Neuronal stem cell (in vitro differentiated cells): ENCODE measurements at regions not wholly inside any gene's neighbourhood (a gene's known extent, or its start where the extent isn't known, plus 50 kb on each side); places are given as distances from the start of the nearest gene placed in this dataset.
"Not testable (repeated sequence)": the region's sequence is repeated elsewhere in the genome, so short reads cannot be mapped to it uniquely, and the experiment has no call there.

Source experiments
- DNase-seq: peaks from one replicate; pipeline ENCODE4 v3.0.0-alpha.2; 2013; ENCODE audit warnings: low spot score
- H2AFZ ChIP-seq: one replicate; pipeline ENCODE4 v1.6.1; 2013; ENCODE audit warnings: mild to moderate bottlenecking, low read length, inconsistent platforms
- H2AK5ac ChIP-seq: 2 replicates; pipeline ENCODE4 v1.6.1; 2013; ENCODE audit warnings: low read depth, mild to moderate bottlenecking, inconsistent platforms, low read length, moderate library complexity, mixed read lengths
- H2BK120ac ChIP-seq: 2 replicates; pipeline ENCODE4 v1.6.1; 2013; ENCODE audit warnings: low read depth, mild to moderate bottlenecking, inconsistent platforms, low read length, moderate library complexity, mixed read lengths
- H2BK12ac ChIP-seq: one replicate; pipeline ENCODE4 v1.6.1; 2013; ENCODE audit warnings: low read length, inconsistent platforms
- H2BK15ac ChIP-seq: 2 replicates; pipeline ENCODE4 v1.6.1; 2013; ENCODE audit warnings: mild to moderate bottlenecking, low read length, inconsistent platforms, mixed read lengths
- H2BK5ac ChIP-seq: one replicate; pipeline ENCODE4 v1.6.1; 2013; ENCODE audit warnings: inconsistent platforms, mild to moderate bottlenecking, low read length, moderate library complexity
- H3K14ac ChIP-seq: one replicate; pipeline ENCODE4 v1.6.1; 2013; ENCODE audit warnings: low read length, inconsistent platforms
- H3K18ac ChIP-seq: 2 replicates; pipeline ENCODE4 v1.6.1; 2013; ENCODE audit warnings: low read length, inconsistent platforms
- H3K23ac ChIP-seq: 2 replicates; pipeline ENCODE4 v1.6.1; 2013; ENCODE audit warnings: low read depth, mild to moderate bottlenecking, mixed read lengths, low read length, inconsistent platforms; ENCODE audit not compliant: poor library complexity
- H3K27ac ChIP-seq: replicated peaks from 3 replicates; pipeline ENCODE4 v1.5.1; 2013; ENCODE audit warnings: low read length, inconsistent platforms
- H3K27me3 ChIP-seq, 3 experiments: 2 replicates each; pipeline ENCODE4 v1.6.1; 2013; ENCODE audit warnings: low read length in 3 of 3, mild to moderate bottlenecking in 2 of 3, inconsistent platforms in 1 of 3, low read depth in 1 of 3, mixed read lengths in 1 of 3, moderate library complexity in 1 of 3; ENCODE audit not compliant: control insufficient read depth in 3 of 3, insufficient read depth in 3 of 3
- H3K36me3 ChIP-seq, 2 donors: replicated peaks in 1 of 2; 2 replicates each; pipeline ENCODE4 v1.6.1; 2013; ENCODE audit warnings: low read length in 2 of 2; ENCODE audit not compliant: control insufficient read depth in 2 of 2, insufficient read depth in 2 of 2
- H3K4ac ChIP-seq: 2 replicates; pipeline ENCODE4 v1.6.1; 2013; ENCODE audit warnings: inconsistent platforms, mild to moderate bottlenecking, low read length, moderate library complexity
- H3K4me1 ChIP-seq, 2 donors: 1 replicate in 1 of 2; 2 replicates in 1 of 2; pipeline ENCODE4 v1.6.1; 2013; ENCODE audit warnings: low read length in 2 of 2, low read depth in 1 of 2; ENCODE audit not compliant: control insufficient read depth in 2 of 2, insufficient read depth in 1 of 2
- H3K4me2 ChIP-seq: one replicate; pipeline ENCODE4 v1.6.1; 2013; ENCODE audit warnings: mild to moderate bottlenecking, low read length, inconsistent platforms; ENCODE audit not compliant: insufficient read depth, poor library complexity, severe bottlenecking
- H3K4me3 ChIP-seq, 2 donors: 2 replicates each; pipeline ENCODE4 v1.5.1; 2013; ENCODE audit warnings: low read length in 2 of 2, mild to moderate bottlenecking in 2 of 2, inconsistent platforms in 1 of 2, moderate library complexity in 1 of 2
- H3K79me1 ChIP-seq: one replicate; pipeline ENCODE4 v1.6.1; 2013; ENCODE audit warnings: low read depth, mild to moderate bottlenecking, inconsistent platforms, low read length, moderate library complexity
- H3K9ac ChIP-seq: one replicate; pipeline ENCODE4 v1.6.1; 2013; ENCODE audit warnings: mild to moderate bottlenecking, low read depth, low read length, inconsistent platforms; ENCODE audit not compliant: poor library complexity
- H3K9me3 ChIP-seq, 2 donors: replicated peaks in 1 of 2; 2 replicates each; pipeline versions ENCODE3 to v1.6.1; 2013; ENCODE audit warnings: low read length in 2 of 2, mild to moderate bottlenecking in 2 of 2, inconsistent platforms in 1 of 2, low read depth in 1 of 2, mixed read lengths in 1 of 2, moderate library complexity in 1 of 2; ENCODE audit not compliant: control insufficient read depth in 2 of 2, insufficient read depth in 1 of 2
- H4K8ac ChIP-seq: one replicate; pipeline ENCODE4 v1.6.1; 2013; ENCODE audit warnings: low read depth, mild to moderate bottlenecking, inconsistent platforms, low read length, moderate library complexity
- H4K91ac ChIP-seq: one replicate; pipeline ENCODE4 v1.6.1; 2013; ENCODE audit warnings: low read length, low read depth, mild to moderate bottlenecking, inconsistent platforms; ENCODE audit not compliant: poor library complexity
- WGBS, 2 donors: extraction: QIAGEN DNeasy Blood & Tissue Kit; methylation state at CpG; one replicate each; pipeline ENCODE4 v1.1.7; 2013; ENCODE audit warnings: missing lambda C conversion rate in 2 of 2, mixed read lengths in 1 of 2; ENCODE audit not compliant: insufficient read length in 2 of 2, insufficient replicate concordance in 1 of 2; ENCODE audit errors: extremely low coverage in 2 of 2; 5-methylcytosine and 5-hydroxymethylcytosine counted together

- no peak overlapping the region for H2AFZ ChIP-seq
- H3K36me3 ChIP-seq = no peaks in the 10 kb centered on the region
- no peak overlapping the region for H3K18ac ChIP-seq
- no peaks in the 10 kb centered on the region for H3K27me3 ChIP-seq
- no peak overlapping the region for H3K23ac ChIP-seq
- no peak overlapping the region for H3K14ac ChIP-seq
- DNase-seq = no peak
- H3K79me1 ChIP-seq = no peaks in the 10 kb centered on the region
- H2BK12ac ChIP-seq = no peak overlapping the region
- no peak overlapping the region for H4K91ac ChIP-seq
- no peaks in the 10 kb centered on the region for H3K4me1 ChIP-seq
- H2AK5ac ChIP-seq = no peak overlapping the region
- no peak overlapping the region for H2BK5ac ChIP-seq
- no peak overlapping the region for H3K9ac ChIP-seq
- no peak overlapping the region for H3K4me3 ChIP-seq
- no peak overlapping the region for H2BK120ac ChIP-seq
- H3K4me2 ChIP-seq = no peak overlapping the region
- H3K27ac ChIP-seq = no peak overlapping the region
- H3K9me3 ChIP-seq = no peaks in the 10 kb centered on the region
- no peak overlapping the region for H2BK15ac ChIP-seq
- H3K4ac ChIP-seq = no peak overlapping the region
- WGBS, 2 donors = no CpG with 5 or more reads among the region's 4 CpGs
- H4K8ac ChIP-seq = no peak overlapping the region
These were observed 1773.6 kb downstream of the OLFM4 start for GRCh38 chr13:54802226-54802625.

DNA sequence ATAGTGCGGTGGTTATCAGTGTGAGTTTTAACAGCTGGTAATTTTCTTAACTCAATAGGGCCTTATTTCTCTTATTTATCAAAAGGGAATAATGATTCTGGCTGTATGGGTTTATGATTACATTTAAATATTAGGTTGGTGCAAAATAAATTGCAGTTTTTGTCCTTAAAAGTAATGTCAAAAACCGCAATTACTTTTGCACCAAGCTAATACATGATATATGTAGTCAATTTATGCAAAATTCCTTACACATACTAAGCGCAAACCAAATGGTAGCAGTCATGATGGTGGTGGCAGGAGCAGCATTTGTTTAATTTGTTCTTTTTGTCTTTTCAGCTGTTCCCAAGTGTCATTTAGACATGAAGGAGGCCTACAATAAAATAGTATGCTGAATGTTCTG lies 1777.1 kb downstream of the OLFM4 start:
- Histone ChIP-seq H2BK5ac (no peak overlapping the region), H3K18ac (no peak overlapping the region), H3K14ac (no peak overlapping the region), H4K8ac (no peak overlapping the region), H3K27ac (no peak overlapping the region), H3K4me2 (no peak overlapping the region), H3K23ac (no peak overlapping the region), H2BK120ac (no peak overlapping the region), H3K4ac (no peak overlapping the region), H3K4me3 (no peak overlapping the region), H3K4me1 (no peaks in the 10 kb centered on the region), H3K27me3 (no peaks in the 10 kb centered on the region), H2BK15ac (no peak overlapping the region), H2AK5ac (no peak overlapping the region), H2AFZ (no peak overlapping the region), H2BK12ac (no peak overlapping the region), H3K79me1 (no peaks in the 10 kb centered on the region), H4K91ac (no peak overlapping the region), H3K36me3 (no peaks in the 10 kb centered on the region), H3K9me3 (no peaks in the 10 kb centered on the region), H3K9ac (no peak overlapping the region)
- no CpG with 5 or more reads among the region's 3 CpGs for WGBS, 2 donors
- no peak for DNase-seq

DNA sequence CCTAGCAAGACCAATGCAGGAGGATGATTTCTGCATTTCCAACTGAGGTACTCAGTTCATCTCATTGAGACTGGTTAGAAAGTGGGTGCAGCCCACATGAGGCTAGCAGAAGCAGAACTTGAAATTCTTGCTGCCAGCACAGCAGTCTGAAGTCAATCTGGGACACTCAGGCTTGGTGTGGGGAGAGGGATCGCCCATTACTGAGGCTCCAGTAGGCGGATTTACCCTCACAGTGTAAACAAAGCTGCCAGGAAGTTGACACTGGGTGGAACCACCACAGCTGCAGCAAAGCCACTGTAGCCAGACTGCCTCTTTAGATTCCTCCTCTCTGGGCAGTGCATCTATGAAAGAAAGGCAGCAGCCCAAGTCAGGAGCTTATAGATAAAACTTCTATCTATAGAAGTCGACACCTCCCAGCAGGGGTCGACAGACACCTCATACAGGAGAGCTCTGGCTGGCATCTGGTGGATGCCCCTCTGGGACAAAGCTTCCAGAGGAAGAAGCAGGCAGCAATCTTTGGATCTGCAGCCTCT lies 1793.4 kb downstream of the OLFM4 start:
- H3K9me3 ChIP-seq, H2BK5ac ChIP-seq, H3K4me2 ChIP-seq, H2BK12ac ChIP-seq, H3K18ac ChIP-seq, H3K23ac ChIP-seq, H3K27me3 ChIP-seq, H2BK15ac ChIP-seq, H2AK5ac ChIP-seq, H4K91ac ChIP-seq, H3K4ac ChIP-seq, H3K14ac ChIP-seq, H3K4me3 ChIP-seq, H3K36me3 ChIP-seq, H3K4me1 ChIP-seq, H4K8ac ChIP-seq, DNase-seq, H2BK120ac ChIP-seq, H3K79me1 ChIP-seq, H3K9ac ChIP-seq, H3K27ac ChIP-seq: not testable (repeated sequence)
- H2AFZ ChIP-seq = peak overlapping the region; percentile 86
- WGBS, 2 donors = no CpG with 5 or more reads among the region's 4 CpGs

- H3K27me3 ChIP-seq, H3K4me3 ChIP-seq, H3K18ac ChIP-seq, H3K4me2 ChIP-seq, DNase-seq, H3K14ac ChIP-seq, H3K79me1 ChIP-seq, H4K8ac ChIP-seq, H3K36me3 ChIP-seq, H2BK12ac ChIP-seq, H3K4me1 ChIP-seq, H3K4ac ChIP-seq, H3K9ac ChIP-seq, H3K23ac ChIP-seq, H3K9me3 ChIP-seq, H3K27ac ChIP-seq, H2AK5ac ChIP-seq, H2BK15ac ChIP-seq, H4K91ac ChIP-seq, H2AFZ ChIP-seq, H2BK120ac ChIP-seq, H2BK5ac ChIP-seq: not testable (repeated sequence)
- no CpG with 5 or more reads among the region's 28 CpGs for WGBS, 2 donors
These were observed 1800.9 kb downstream of the OLFM4 start for GRCh38 chr13:54829391-54830068.
